GM19324 (cell line): ENCODE measurements at regions not wholly inside any gene's neighbourhood (a gene's known extent, or its start where the extent isn't known, plus 50 kb on each side); places are given as distances from the start of the nearest gene placed in this dataset.

ENCODE experiments used
- ATAC-seq: cut with Tn5 transposase; IDR thresholded peaks from one replicate; pipeline ENCODE4 v1.9.1; 2021; ENCODE audit warnings: mild to moderate bottlenecking, moderate library complexity; ENCODE audit not compliant: unreplicated experiment, low FRiP score

GRCh38 chr1:222247811-222248310 is 300.0 kb downstream of the HHIPL2 start:
- ATAC-seq, result no peak

DNA sequence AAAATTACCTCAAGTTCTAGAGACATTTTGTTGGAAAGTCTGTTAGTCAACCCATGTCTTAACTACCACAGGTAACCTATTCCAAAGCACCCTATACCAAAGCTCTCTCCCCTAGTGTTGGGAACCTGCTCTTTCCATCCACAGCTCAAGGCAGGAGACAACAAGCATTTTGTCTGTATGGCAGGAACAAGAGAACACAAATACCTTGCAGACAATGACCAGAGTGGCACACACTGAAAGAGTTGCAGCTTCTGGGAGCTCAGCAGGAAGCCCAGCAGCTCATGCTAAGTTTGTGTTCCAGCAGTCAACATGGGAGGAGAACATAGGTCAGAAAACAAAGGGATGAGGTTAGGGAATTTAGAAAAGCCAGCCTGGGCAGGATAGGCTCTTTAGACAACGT is 300.8 kb downstream of the HHIPL2 start:
- ATAC-seq, result no peak

GRCh38 chr1:222243902-222244301 is 304.0 kb downstream of the HHIPL2 start:
- no peak for ATAC-seq

DNA sequence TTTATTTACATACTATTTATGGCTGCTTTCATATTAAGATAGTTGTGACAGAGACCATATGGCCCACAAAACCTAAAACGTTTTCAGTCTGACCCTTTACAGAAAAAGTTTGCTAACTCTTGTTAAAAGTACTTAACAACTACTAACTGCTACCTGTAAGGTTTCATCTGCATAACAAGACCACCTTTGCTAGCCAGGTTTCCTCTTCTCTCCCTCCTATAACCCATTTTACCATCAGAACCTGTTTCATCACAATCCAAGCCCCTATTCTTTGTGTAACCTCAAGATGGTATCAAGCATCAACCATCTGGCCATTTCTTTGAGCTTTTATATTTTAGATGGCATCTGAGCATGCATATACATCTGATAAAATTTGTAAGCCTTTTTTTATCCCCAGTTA is 305.4 kb downstream of the HHIPL2 start:
- ATAC-seq, result no peak

GRCh38 chr1:222241410-222241809 is 306.5 kb downstream of the HHIPL2 start:
- no peak for ATAC-seq

GRCh38 chr1:222240536-222241181 is 307.2 kb downstream of the HHIPL2 start:
- no peak for ATAC-seq

DNA sequence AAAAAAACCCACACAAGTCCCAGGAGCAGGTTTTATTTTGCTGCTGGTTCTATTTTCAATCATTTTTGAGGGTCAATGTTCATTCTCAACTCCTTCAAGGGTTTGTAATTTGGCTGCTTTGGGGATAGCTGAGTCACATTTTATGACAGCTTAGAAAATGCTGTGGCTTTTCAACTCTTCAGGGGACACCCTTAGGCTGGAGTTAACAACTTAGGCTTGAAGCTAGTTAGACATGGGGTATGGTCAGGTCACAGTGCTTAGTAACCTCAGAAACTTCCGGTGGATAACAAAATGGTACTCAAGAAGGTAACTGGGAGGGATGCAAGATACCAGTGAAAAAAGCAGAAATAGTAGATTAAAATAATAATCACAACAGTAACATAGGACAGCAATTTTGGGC is 308.8 kb downstream of the HHIPL2 start:
- no peak for ATAC-seq

DNA sequence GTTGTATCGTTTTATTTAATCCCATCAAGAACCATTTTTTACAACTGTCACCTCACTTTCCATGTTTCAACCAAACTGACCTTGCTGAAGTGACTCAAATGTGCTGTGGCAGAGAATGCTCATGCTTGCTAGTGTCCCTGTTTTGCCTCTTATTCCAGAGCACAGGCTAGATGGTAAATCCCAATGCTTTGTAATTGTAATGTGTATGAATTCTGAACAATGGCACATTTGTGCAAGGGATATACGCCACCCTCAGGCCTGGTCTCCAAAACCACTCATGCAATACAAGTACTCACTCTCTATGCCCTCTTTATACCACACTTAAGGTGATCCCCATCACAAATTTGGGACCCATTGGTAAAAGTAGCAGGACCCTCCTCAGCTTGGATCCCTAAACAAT is 313.6 kb downstream of the HHIPL2 start:
- ATAC-seq, result no peak

- no peak for ATAC-seq
Observed at GRCh38 chr1:222233444-222234158, 314.3 kb downstream of the HHIPL2 start.

DNA sequence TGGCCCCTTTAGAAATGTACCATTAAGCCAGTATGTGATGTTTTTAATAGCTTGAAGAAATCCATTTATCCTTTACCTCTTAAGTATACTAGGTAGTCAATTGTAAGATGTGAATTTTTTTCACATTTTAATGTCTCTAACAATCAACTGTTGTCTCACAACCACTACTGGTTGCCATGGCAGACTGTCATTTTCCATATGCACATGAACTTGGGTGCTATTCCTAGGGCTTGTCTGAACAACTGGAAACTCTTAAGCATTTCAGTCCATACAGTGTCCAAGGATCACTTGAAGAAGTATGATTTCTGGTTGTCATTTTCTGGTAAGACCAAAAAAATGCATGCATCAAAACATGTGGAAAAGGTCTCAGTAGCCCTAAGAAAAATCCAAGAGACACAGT is 315.1 kb downstream of the HHIPL2 start:
- ATAC-seq, result no peak

- no peak for ATAC-seq
Observed at GRCh38 chr1:222229672-222230312, 318.1 kb downstream of the HHIPL2 start.

- ATAC-seq, result no peak
Observed at GRCh38 chr1:222225316-222225691, 322.6 kb downstream of the HHIPL2 start.

DNA sequence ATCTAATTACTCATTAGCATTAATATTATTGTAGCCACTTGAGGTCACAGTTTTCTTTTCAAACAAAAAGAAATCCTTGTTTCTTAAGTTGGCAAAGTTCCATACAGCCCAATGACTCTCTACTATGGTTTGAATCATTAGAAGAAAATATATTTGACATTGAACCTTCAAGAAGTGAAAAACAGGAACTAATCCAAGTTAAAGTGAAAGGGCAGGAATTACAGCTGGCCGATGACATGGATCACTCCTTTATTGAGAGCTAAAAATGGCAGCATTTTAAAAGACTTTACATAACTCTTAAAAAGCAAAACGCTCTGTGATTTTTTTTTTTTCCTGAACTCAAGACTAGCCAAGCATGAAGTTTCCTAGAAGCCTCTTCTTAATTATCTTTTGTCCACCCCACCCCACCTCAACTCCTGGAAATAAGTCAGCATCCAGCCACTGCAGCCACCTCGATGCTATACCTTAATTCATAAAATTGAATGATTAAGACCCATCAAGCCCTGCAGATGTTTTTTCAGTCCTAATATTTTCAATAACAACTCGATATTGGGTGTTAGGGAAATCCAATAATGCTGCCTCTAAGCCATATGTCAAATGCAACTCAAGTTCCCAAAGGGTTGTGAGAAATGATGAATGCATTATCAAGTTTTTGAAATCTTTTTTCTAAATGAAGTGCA is 323.1 kb downstream of the HHIPL2 start:
- no peak for ATAC-seq

DNA sequence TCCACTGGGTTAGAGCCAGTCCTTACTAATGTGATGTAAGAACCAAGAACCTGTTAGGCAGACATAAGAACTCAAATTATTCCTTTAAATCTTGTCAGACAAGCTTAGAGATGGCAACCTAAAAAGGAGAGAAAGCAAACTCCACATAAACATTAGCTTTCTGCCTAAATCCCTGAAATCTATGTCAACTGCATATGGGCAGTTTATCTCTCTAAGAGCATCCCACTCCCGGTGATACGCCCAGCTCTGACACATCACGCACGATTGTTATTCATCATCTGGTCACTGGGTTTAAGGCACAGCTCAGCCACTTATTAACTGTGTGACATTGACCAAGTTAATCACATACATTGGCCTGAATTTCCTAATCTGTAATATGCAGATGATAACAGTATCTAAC is 323.7 kb downstream of the HHIPL2 start:
- no peak for ATAC-seq

DNA sequence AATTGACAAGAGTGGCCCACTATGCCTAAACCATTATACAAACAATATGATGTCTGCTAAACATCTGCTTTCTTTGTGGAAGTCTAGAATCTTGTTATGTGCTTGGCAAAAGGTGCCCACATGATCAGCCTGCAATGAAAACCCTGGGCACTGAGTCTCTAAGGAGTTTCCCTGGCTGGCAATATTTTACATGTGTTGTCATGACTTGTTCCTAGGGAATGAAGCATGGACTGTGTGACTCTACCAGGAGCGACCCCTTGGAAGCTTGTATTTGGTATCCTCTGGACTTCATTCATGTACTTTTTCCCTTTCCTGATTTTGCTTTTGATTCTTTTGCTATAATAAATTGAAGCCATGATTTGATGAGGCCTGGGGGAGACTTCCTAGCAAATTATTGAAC is 324.9 kb downstream of the HHIPL2 start:
- no peak for ATAC-seq

- ATAC-seq, result no peak
Observed at GRCh38 chr1:222216255-222216754, 331.6 kb downstream of the HHIPL2 start.

DNA sequence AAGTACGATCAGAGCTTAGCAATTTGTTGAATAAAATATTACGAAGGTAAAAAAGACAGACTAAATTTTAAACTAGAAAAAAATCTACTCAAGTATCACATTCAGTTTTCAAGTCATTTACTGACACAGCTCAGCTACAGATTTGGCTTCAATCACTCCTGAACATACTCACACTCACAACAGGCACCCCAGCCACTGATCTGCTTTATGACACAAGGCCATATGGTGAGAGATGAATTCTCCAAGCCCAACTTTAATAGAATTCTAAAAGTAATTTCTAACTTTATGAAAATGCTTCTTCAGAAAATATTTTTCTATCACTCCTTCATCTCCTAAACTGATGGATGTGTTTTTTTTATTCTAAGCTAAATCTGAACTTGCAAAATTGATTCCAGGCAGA is 337.1 kb downstream of the HHIPL2 start:
- no peak for ATAC-seq

- ATAC-seq, result no peak
Observed at GRCh38 chr1:222204475-222204874, 343.4 kb downstream of the HHIPL2 start.

- no peak for ATAC-seq
Observed at GRCh38 chr1:222202831-222203230, 345.1 kb downstream of the HHIPL2 start.

DNA sequence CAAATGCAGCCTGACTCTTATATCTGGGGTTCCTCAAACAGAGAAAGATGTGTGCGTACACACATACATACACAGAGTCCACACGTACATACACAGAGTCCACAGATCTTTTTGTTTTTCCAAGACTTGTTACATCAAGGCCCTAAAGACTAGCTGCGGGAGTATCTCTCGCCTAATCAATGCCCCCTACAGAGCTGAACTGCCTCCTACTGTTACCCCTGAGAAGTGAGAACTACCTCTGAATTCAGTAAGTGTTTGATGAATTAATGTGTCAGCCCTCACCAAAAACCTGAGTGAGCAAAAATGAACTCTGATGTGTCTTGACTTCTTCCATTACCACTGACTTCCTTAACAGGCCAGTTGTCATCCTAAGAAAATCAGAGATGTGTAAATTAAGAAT is 351.2 kb downstream of the HHIPL2 start:
- no peak for ATAC-seq

DNA sequence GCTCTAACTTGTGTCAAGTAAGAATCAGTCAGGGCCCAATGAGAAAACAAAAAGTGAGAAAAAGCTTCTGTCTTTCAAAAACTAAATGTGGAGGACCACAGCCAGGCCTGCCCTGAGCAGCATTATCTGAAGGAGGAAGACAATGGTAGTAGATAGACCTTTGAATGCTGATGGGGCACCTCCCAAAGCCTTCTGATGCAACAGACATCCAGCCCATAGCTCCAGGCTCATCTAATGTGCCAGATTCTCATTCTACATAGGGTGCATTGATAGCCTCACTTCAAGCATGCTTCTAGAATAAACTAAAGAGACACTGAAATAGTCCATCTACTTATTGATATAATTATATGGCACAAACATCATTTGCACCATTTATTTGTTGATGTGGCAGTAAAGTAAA is 351.6 kb downstream of the HHIPL2 start:
- ATAC-seq, result no peak
